Heart right ventricle (tissue), 16 donors: ENCODE measurements at regions not wholly inside any gene's neighbourhood (a gene's known extent, or its start where the extent isn't known, plus 50 kb on each side); places are given as distances from the start of the nearest gene placed in this dataset.

Experiments used
- ATAC-seq, 8 donors: fragments of 200-7000 bp; cut with Tn5 transposase; one replicate each; pipeline ENCODE4 v1.9.1; 2020; ENCODE audit warnings: mild to moderate bottlenecking in 8 of 8, moderate library complexity in 8 of 8, moderate number of reproducible peaks in 1 of 8
- DNase-seq, 2 donors: peaks; one replicate each; pipeline ENCODE4 v3.0.0-alpha.2; 2020
- H3K27ac ChIP-seq, 10 donors: fragments of 200-600 bp; sonication (generic) in 2 of 10; one replicate each; pipeline versions ENCODE4 v1.5.0 to v1.8.0; 2020 to 2022; ENCODE audit warnings: mild to moderate bottlenecking in 3 of 10
- H3K27me3 ChIP-seq, 7 donors: fragments of 200-600 bp; one replicate each; pipeline ENCODE4 v1.8.0; 2021 to 2022; ENCODE audit warnings: mild to moderate bottlenecking in 2 of 7
- H3K36me3 ChIP-seq, 9 donors: fragments of 200-600 bp; sonication (generic) in 1 of 9; one replicate each; pipeline versions ENCODE4 v1.5.0 to v1.8.0; 2020 to 2022; ENCODE audit warnings: mild to moderate bottlenecking in 2 of 9
- H3K4me1 ChIP-seq, 9 donors: fragments of 200-600 bp; sonication (generic) in 1 of 9; one replicate each; pipeline versions ENCODE4 v1.5.0 to v1.8.0; 2020 to 2022; ENCODE audit warnings: mild to moderate bottlenecking in 4 of 9
- H3K4me3 ChIP-seq, 10 donors: fragments of 200-600 bp; sonication (generic) in 2 of 10; one replicate each; pipeline versions ENCODE4 v1.5.0 to v1.8.0; 2020 to 2022; ENCODE audit warnings: mild to moderate bottlenecking in 7 of 10, moderate library complexity in 2 of 10
- H3K9me3 ChIP-seq, 11 donors: fragments of 200-600 bp in 10 of 11; sonication (generic) in 2 of 11; one replicate each; pipeline versions ENCODE4 v1.5.0 to v1.8.0; 2013 to 2022; ENCODE audit warnings: mild to moderate bottlenecking in 2 of 11, control low read depth in 1 of 11, moderate library complexity in 1 of 11
- WGBS, 2 donors: extraction: QIAGEN DNeasy Blood & Tissue Kit; methylation state at CpG; one replicate each; pipeline ENCODE4 v1.1.7; 2013; ENCODE audit warnings: inconsistent platforms in 1 of 2; 5-methylcytosine and 5-hydroxymethylcytosine counted together
- intact Hi-C, 10 donors: fragments of 100-400 bp; cut with DNase I; formaldehyde crosslinking; loops; one replicate each; pipeline versions ENCODE4 v1.11.1 to v1.14.2; 2022
- TF ChIP-seq, protein P1 (sequence below), 9 donors: fragments of 200-600 bp; sonication (generic) in 2 of 9; IDR thresholded peaks; one replicate each; pipeline versions ENCODE4 v1.5.0 to v1.8.0; 2021 to 2022; ENCODE audit warnings: antibody characterized with exemption in 9 of 9, mild to moderate bottlenecking in 5 of 9, moderate library complexity in 1 of 9
- donor health status: Arrhythmogenic right ventricular cardiomyopathy.
- donor health status: ischemic (EF 13 %, LVEDD 7.1; RV severe dilation, severe dysfunction).
- donor health status: healthy with polysubstance abuse.
- donor health status: DM: no; HTN: yes; CAD: no.
- donor health status: DM: no; HTN: no; CAD: no.
- donor health status: ischemic (EF 25% LVEDD 6.9; RV normal size, moderate dysfunction).
- donor health status: ischemic (EF 25% LVEDD 5.7; RV mildly dilated, moderate dysfunction).
- donor health status: healthy.
- donor health status: DM: yes; HTN: yes; CAD: no.
- donor health status: Ischemic cardiomyopathy.
- donor health status: ischemic (EF 35%, LVEDD 5.7; RV mildly dilated, moderate dysfunction).
- donor health status: nonischemic (EF 11% LVEDD 7.7; RV severe dilation, severe dysfunction).
- donor health status: DM: yes; HTN: yes; CAD: no.
- donor health status: PGD.
- donor health status: ischemic (EF 29% LVEDD 5.4; RV normal size, mild dysfunction).
- donor health status: nonischemic (EF 23%, LVEDD 6.1; RV moderate dilation, normal function).

DNA sequence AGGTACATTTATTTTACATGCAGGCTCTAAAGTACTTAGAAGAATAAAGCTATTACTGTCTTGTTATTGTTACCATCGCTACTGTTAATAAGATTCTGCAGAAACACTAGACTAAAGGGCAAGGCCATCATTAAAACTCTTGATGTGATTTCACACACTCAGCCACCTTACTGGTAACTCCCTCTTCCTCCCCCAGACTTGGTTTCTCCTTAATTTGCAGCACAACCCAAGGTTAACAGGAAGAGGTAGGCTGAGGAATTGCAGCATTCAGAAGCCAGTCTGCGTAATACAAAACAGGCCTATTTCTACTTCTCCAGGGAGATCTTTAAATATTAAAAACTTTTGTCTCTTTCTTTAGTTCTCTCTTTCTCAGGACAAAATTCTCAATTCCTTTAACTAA is 210.3 kb downstream of the BTG1 start:
- peaks cover 0 to 4% (median 0%) of the 10 kb centered on the region in 11 donors for H3K9me3 ChIP-seq
- DNase-seq, result no peak

DNA sequence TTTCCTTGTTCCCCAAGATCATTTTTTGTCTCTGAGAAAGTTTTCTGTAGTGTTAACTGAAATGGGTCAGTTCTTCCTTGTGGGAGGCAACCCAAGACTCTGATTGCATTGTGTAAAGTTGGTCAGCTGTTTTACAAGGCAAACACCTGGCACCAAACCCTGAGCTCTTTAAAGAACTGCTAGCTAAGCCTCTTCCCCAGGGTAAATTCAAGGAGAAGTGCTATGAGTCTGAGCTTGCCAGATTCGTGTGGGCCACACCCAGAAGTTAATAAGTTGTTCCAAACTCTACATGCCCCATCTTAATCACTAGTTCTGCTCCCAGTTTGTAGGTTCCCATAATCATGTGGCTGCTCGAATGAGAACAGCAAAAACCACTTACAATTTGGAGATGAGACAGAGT is 214.5 kb downstream of the BTG1 start:
- Histone ChIP-seq H3K27ac (no peak overlapping the region), H3K27me3 (no peaks in the 10 kb centered on the region), H3K4me3 (no peak overlapping the region), H3K4me1 (peaks cover 0 to 11% (median 3%) of the 10 kb centered on the region in 9 donors), H3K36me3 (no peaks in the 10 kb centered on the region), H3K9me3 (no peaks in the 10 kb centered on the region)
- TF ChIP-seq, protein P1, sequence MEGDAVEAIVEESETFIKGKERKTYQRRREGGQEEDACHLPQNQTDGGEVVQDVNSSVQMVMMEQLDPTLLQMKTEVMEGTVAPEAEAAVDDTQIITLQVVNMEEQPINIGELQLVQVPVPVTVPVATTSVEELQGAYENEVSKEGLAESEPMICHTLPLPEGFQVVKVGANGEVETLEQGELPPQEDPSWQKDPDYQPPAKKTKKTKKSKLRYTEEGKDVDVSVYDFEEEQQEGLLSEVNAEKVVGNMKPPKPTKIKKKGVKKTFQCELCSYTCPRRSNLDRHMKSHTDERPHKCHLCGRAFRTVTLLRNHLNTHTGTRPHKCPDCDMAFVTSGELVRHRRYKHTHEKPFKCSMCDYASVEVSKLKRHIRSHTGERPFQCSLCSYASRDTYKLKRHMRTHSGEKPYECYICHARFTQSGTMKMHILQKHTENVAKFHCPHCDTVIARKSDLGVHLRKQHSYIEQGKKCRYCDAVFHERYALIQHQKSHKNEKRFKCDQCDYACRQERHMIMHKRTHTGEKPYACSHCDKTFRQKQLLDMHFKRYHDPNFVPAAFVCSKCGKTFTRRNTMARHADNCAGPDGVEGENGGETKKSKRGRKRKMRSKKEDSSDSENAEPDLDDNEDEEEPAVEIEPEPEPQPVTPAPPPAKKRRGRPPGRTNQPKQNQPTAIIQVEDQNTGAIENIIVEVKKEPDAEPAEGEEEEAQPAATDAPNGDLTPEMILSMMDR (IDR thresholded peaks at IDR 0.05), result no peak
- no peak for DNase-seq
- 41 to 63% methylated on average over 2 of the region's 2 CpGs for WGBS, 2 donors
- intact Hi-C loops, result no loop called here
- ATAC-seq, result peak in 3 of 8 donors; percentile 51 to 67 (median 63)

More for the DNA sequence above, 210.3 kb downstream of the BTG1 start:
- ATAC-seq, result no peak
- Histone ChIP-seq H3K27me3 (no peaks in the 10 kb centered on the region), H3K4me1 (peaks cover 0 to 11% (median 0%) of the 10 kb centered on the region in 9 donors), H3K36me3 (no peaks in the 10 kb centered on the region), H3K27ac (no peak overlapping the region), H3K4me3 (no peak overlapping the region)
- TF ChIP-seq, protein P1 (IDR thresholded peaks at IDR 0.05), result no peak
- 90 to 94% methylated on average over 2 of the region's 2 CpGs for WGBS, 2 donors
- intact Hi-C loops, result no loop called here

DNA sequence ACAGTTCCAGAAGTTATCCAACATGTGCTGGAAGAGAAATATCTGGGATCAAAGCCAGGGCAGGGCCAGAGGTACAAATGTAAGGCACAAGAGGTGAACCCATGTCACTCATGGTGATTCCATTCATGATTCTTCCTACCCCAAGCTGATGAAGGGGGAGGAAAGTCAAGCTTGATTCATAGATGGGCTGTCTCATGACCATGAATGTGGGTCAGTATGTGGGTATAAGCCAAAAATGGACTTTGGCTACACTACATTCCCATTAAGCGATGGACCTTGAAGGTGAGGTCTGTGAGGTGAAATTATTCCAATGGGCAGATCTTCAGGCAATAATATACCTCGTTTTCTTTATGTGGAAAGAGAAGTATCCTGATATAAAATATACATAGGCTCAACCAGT is 217.1 kb downstream of the BTG1 start:
- TF ChIP-seq, protein P1 (IDR thresholded peaks at IDR 0.05), result no peak
- H3K27me3 ChIP-seq, result no peaks in the 10 kb centered on the region
- 91 to 94% methylated on average over 2 of the region's 2 CpGs for WGBS, 2 donors
- H3K4me3 ChIP-seq, result no peak overlapping the region
- H3K9me3 ChIP-seq, result no peaks in the 10 kb centered on the region
- intact Hi-C loops, result no loop called here
- DNase-seq (no peak), ATAC-seq (no peak)
- H3K27ac ChIP-seq, result no peak overlapping the region
- no peaks in the 10 kb centered on the region for H3K36me3 ChIP-seq
- peaks cover 0 to 9% (median 3%) of the 10 kb centered on the region in 9 donors for H3K4me1 ChIP-seq

DNA sequence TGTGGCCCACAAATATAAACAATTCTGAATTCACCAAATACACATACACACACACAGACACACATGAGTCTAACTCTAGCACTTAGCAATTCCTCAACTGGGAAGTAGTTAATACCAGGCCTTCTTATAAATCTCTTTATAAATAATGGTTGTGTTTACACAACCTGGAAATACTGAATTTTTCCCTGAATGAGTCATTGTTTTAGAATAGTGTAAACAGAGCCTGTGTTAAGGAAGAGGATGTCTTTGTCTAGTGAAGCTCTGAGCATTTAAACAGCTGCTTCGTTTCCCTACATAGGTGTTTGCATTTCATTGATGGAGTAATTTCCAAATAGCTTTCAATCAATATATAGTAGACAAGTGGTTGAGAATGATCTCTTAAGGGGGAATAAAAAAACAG is 218.8 kb downstream of the BTG1 start:
- TF ChIP-seq, protein P1 (IDR thresholded peaks at IDR 0.05), result no peak

More for the DNA sequence above, 218.8 kb downstream of the BTG1 start:
- H3K4me1 ChIP-seq, result peaks cover 0 to 9% (median 3%) of the 10 kb centered on the region in 9 donors
- no peaks in the 10 kb centered on the region for H3K36me3 ChIP-seq
- no peaks in the 10 kb centered on the region for H3K27me3 ChIP-seq
- WGBS, 2 donors, result 60 to 76% methylated on average over 1 of the region's 1 CpG
- no peak overlapping the region for H3K4me3 ChIP-seq
- H3K27ac ChIP-seq, result peak overlapping the region in 1 of 10 donors; percentile 32
- H3K9me3 ChIP-seq, result no peaks in the 10 kb centered on the region
- ATAC-seq (peak in 5 of 8 donors; percentile 35 to 71 (median 55)), DNase-seq (no peak)
- intact Hi-C loops, result no loop called here
